Stimulated activated CD8-positive, alpha-beta memory T cell treated with anti-CD3 and anti-CD28 coated beads, Interleukin-4, amount 100 ng/mL, for 4 hours (primary cell): ENCODE measurements at regions not wholly inside any gene's neighbourhood (a gene's known extent, or its start where the extent isn't known, plus 50 kb on each side); places are given as distances from the start of the nearest gene placed in this dataset.

ENCODE experiments used
- DNase-seq, 2 donors: peaks; one replicate each; pipeline ENCODE4 v3.0.0-alpha.2; 2020; ENCODE audit warnings: low read depth in 2 of 2, low spot score in 1 of 2

DNA sequence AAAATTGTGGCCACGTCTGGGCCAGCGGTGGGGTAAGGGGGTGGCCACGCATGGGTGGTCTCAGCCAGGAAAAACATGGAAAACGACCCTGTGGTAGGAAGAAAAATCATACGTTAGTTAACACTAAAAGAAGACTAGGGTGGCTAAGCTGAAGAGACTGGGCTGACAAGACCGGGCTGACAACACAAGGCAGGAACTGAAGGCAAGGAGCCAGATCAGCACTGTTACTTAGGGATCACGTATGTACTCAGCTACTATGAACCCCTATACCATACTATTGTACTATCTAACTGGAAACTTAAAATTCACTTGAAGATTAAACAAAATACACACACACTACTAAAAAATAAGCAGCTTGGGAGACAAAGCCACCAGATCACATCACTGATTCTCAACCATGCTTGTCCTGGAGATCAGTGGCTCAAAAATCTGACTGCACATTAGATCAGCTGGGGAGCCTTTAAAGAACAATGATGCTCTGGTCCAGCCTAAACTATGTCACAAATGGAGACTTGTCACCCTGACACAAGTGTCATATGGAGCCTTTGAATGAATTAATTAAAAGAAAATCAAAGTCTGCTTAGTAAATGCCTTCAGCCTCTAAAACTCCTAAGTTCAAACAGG is 442.2 kb downstream of the SHQ1 start:
- no peak for DNase-seq

DNA sequence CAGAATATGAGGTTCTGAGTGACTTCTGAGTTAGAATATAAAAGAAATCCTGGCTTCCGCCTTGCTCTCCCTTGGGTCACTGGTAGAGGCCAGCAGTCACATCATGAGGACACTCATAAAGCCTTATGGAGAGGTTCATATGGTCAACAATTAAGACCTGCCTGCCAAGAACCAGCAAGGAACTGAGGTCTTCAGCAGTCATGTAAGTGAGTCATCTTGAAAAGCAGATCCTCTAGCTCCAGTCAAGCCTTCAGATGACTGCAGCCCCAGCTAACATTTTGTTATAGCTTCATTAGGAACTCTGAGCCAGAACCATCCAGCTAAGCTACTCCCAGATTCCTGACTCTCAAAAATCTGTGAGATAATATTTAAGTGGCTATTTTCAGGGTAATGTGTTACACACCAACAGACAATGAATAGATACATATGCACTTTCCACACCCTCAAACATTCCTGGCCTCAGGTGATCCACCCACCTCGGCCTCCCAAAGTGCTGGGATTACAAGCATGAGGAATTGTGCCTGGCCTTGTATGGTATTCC is 447.2 kb downstream of the SHQ1 start:
- no peak for DNase-seq

DNA sequence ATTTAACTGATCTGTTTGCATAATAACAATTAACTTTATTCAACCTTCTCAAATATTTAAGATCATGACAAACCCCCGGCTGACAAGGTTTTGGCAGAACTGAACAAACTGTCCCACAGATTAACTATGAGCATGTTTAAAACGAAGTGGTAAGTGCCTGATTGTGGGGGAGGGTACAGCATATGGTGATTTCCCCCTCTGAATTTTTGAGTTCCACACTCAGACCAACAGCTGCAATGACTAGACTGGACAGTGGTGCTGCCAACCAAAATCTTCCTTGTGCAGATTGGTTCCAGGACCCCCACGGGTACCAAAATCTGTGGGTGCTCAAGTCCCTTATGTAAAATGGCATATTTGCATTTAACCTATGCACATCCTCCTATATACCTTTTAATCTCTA is 449.5 kb downstream of the SHQ1 start:
- no peak for DNase-seq

DNA sequence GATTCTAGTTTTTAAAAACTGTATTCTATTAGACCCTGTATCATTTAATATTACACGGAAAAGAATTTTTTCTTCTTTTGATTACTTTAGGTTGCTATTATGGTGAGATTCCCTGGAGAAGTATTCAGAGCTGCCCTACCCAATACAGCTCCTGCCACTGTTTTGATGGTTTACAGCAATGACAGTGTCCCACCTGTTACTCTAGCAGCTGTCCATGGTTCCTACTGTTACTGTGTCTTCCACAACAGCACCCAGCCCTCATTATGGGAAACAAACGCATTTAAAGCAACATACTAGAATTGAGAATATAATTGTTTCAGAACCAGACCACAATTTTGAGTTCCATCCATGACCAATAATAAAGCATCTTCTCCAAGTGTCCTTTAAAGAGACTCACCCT is 450.7 kb downstream of the SHQ1 start:
- no peak for DNase-seq

- no peak for DNase-seq
These were observed 451.3 kb downstream of the SHQ1 start for GRCh38 chr3:72396899-72397298.

GRCh38 chr3:72395776-72396311 is 452.4 kb downstream of the SHQ1 start:
- DNase-seq, result no peak

GRCh38 chr3:72393455-72393854 is 454.8 kb downstream of the SHQ1 start:
- DNase-seq, result no peak

- DNase-seq, result no peak
These were observed 456.6 kb downstream of the SHQ1 start for GRCh38 chr3:72391659-72392058.

DNA sequence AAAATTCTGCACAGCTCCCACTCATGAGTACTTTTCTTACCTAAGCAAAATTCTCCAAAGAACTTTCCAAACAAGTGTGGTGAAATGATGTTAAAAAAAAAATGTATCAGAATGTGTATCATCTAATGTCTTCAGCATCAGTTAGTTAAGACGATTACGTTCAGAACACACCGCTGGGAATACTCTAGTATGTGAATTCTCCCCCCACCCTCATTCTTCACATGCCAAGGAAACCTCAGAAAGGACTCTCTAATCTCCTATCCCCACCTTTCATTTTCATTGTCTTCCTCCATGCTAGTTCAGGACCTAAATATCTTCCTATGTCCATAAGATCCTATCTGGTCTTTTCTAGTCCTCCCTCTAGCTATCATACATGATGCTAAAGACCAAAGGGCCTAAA is 457.4 kb downstream of the SHQ1 start:
- no peak for DNase-seq

DNA sequence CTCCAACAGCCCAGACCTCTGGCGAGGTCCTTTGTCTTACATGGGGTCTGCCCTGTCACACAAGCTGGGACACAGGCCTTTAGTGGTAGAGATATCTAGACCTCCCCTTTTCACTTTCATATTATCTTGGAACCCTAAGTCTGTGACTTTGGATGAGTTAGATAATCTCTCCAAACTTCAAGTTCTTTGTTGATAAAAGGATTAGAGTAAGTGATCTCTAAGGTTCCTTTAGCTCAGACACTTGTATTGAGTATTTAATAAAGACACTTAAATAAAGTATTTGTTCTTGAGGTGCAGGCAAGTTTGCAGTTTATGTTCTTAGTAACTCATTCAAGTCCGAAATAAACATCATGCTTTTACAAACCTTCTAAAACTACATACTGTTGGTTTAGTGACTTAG is 459.6 kb downstream of the SHQ1 start:
- no peak for DNase-seq

DNA sequence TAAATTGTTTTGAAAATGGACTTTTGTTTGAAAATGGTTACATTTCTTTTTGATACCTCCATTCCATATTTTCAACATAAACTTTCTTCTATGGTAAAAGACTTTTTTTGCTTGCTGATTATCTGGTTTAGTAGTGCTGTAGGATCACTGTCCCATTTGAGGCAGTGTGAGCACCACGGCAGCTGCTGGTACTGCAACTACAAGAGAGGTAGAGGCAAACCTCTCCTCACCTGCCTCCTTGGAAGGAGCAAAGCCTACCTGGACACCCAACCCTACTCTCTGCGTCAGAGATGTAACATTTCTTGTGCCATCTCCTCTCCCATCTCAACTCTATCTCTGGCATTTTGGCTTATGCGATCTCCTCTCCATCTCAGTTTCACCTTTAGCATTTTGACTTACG is 460.1 kb downstream of the SHQ1 start:
- no peak for DNase-seq

DNA sequence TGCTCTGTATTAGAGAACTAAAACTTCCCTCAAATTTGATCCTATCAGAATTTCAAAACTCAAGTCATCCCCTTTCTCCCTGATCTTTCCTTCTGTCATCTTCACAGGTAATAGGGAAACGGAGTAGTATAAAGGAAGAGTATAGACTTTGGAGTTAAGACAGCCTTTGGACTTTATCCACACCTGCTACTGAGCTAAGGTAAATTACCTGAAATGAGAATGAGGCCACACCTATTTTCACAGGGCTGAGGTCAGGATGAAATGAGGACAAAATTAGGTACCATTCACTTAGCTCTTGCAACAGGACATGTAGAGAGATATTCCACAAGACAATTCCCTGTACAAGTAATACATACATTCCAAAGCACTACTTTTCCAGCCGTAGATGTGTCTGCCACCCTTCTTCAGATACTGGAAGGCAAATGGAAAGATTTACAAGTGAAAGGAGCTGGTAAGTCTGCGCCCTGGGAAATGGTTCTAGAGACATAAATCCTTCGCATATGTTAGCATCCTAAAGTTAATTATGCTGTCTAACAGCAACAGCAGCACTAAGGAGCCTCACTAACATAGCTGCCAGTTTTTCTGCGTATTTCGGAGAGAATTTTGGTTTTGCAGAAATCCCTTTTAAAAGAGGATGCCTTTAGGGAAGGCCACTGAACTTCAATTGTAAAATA is 461.8 kb downstream of the SHQ1 start:
- no peak for DNase-seq

GRCh38 chr3:72385167-72385566 is 463.1 kb downstream of the SHQ1 start:
- DNase-seq, result no peak

DNA sequence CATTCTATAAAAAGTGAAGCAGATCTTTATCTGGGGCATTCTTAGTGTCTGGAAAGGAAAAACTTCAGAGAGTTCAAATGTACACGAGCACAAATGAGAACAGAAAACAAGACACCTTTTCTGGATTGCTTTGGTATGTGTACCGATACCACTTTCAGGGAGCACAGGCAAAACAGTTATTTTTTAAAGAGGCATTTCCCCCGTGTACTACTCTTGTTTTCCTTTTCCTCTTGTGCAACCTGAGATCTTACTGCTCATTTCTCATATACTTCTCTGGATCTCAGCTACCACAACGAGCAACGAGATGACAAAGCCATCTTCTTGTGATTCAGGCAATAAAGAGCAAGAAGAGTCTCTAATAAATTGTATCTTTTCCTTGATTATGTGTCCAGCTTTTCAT is 463.6 kb downstream of the SHQ1 start:
- no peak for DNase-seq

DNA sequence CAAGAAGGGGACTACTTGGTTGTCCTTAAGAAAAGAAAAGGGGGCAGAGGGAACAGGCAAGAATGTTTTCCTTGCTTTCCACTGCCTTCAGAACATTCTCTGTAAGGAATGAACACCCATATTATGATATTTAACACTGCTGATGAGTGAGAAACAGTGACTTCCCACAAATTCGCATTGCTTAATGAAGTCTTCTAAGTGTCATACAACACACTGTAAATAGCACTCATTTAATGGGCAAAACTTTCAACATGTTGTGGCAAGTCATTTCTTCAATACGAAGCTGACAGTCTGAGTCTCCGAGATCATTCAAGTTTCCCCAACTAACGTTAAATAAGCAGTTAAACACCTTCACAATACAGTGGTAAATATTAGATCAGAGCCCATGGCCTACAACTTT is 464.4 kb downstream of the SHQ1 start:
- DNase-seq, result no peak

DNA sequence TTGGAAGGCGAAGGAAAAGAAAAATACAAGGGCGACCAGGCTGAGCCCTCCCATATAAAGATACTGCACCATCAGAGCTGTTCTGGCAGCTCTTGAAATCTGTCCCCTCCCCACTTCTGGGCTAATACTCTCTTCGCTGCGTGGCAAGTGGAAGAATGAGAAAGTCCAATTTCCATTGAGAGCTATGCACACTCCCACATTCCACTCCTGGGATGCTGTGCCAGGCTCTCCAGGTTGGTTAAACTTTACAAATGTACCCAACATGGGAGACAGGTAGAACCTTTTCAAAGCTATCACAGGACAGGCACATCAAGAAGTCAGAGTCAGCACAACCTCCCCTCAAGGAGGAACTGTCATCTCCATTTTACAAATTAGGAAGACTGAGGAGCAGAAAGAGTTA is 465.0 kb downstream of the SHQ1 start:
- DNase-seq, result no peak

GRCh38 chr3:72382460-72382859 is 465.8 kb downstream of the SHQ1 start:
- DNase-seq, result no peak

GRCh38 chr3:72381584-72381983 is 466.7 kb downstream of the SHQ1 start:
- DNase-seq, result no peak

GRCh38 chr3:72380711-72381493 is 467.3 kb downstream of the SHQ1 start:
- DNase-seq, result no peak

- no peak for DNase-seq
These were observed 468.1 kb downstream of the SHQ1 start for GRCh38 chr3:72380193-72380592.

GRCh38 chr3:72379500-72380187 is 468.6 kb downstream of the SHQ1 start:
- no peak for DNase-seq
